Mesothelial cell of epicardium (in vitro differentiated cells): ENCODE measurements at regions not wholly inside any gene's neighbourhood (a gene's known extent, or its start where the extent isn't known, plus 50 kb on each side); places are given as distances from the start of the nearest gene placed in this dataset.

ENCODE experiments used
- DNase-seq, 2 experiments: peaks; one replicate each; pipeline ENCODE4 v3.0.0; 2021; ENCODE audit warnings: low spot score in 2 of 2; ENCODE audit not compliant: unreplicated experiment in 2 of 2
- H3K27ac Mint-ChIP-seq: 2 replicates; pipeline ENCODE4 v1.8.0; 2021; ENCODE audit warnings: mixed read lengths
- H3K27me3 Mint-ChIP-seq: 2 replicates; pipeline ENCODE4 v1.8.0; 2021; ENCODE audit warnings: low read depth, mixed read lengths
- H3K36me3 Mint-ChIP-seq: 2 replicates; pipeline ENCODE4 v1.8.0; 2021; ENCODE audit warnings: mixed read lengths
- H3K4me1 Mint-ChIP-seq: 2 replicates; pipeline ENCODE4 v1.8.0; 2021; ENCODE audit warnings: mixed read lengths
- H3K4me3 Mint-ChIP-seq: 2 replicates; pipeline ENCODE4 v1.8.0; 2021; ENCODE audit warnings: mild to moderate bottlenecking, moderate library complexity, mixed read lengths
- H3K9me3 Mint-ChIP-seq: 2 replicates; pipeline ENCODE4 v1.8.0; 2021; ENCODE audit warnings: mixed read lengths
- CTCF ChIP-seq: fragments of 200-600 bp; sonication (generic); IDR thresholded peaks from one replicate; pipeline ENCODE4 v1.5.0; 2021; ENCODE audit warnings: antibody characterized with exemption; ENCODE audit not compliant: unreplicated experiment

GRCh38 chr5:117435203-117435602 is 860.6 kb upstream of the SEMA6A start:
- Mint-ChIP-seq H3K36me3 (no peaks in the 10 kb centered on the region), H3K9me3 (no peaks in the 10 kb centered on the region), H3K27me3 (no peaks in the 10 kb centered on the region), H3K4me3 (no peak overlapping the region), H3K4me1 (peaks cover 7% of the 10 kb centered on the region), H3K27ac (no peak overlapping the region)
- DNase-seq: no peak
- TF ChIP-seq CTCF: no peak

- no peak overlapping the region for H3K27ac Mint-ChIP-seq
- H3K9me3 Mint-ChIP-seq: no peaks in the 10 kb centered on the region
- no peaks in the 10 kb centered on the region for H3K36me3 Mint-ChIP-seq
- peaks cover 7% of the 10 kb centered on the region for H3K4me1 Mint-ChIP-seq
- H3K4me3 Mint-ChIP-seq: no peak overlapping the region
- H3K27me3 Mint-ChIP-seq: no peaks in the 10 kb centered on the region
- no peak for TF ChIP-seq CTCF
- no peak for DNase-seq
These were observed 859.6 kb upstream of the SEMA6A start for GRCh38 chr5:117434254-117434653.

DNA sequence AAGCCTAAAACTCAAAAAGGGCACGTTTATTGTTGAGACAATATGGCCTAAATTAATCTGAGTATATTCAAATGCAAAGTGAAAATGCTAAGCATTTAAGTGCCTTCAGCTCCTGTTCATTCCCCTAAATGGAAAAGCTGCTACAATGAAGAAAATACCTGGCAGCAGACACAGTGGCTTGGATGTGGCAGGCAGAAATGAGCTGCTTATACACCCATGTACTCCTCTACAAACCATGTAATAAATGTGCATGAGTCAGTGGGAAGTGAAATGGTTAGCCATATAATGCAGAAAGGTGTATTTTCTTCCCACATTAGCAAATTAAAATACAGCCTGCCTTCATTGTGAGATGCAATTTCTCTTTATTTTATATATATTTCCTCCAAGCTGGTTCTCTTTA is 859.2 kb upstream of the SEMA6A start:
- no peak overlapping the region for H3K4me3 Mint-ChIP-seq
- H3K4me1 Mint-ChIP-seq: peaks cover 7% of the 10 kb centered on the region
- no peak for TF ChIP-seq CTCF
- no peaks in the 10 kb centered on the region for H3K9me3 Mint-ChIP-seq
- H3K27me3 Mint-ChIP-seq: no peaks in the 10 kb centered on the region
- no peak overlapping the region for H3K27ac Mint-ChIP-seq
- no peak for DNase-seq
- no peaks in the 10 kb centered on the region for H3K36me3 Mint-ChIP-seq

- H3K27me3 Mint-ChIP-seq: no peaks in the 10 kb centered on the region
These were observed 856.5 kb upstream of the SEMA6A start for GRCh38 chr5:117431091-117431490.

GRCh38 chr5:117425163-117425562 is 850.5 kb upstream of the SEMA6A start:
- DNase-seq: no peak
- no peak overlapping the region for H3K4me3 Mint-ChIP-seq
- no peaks in the 10 kb centered on the region for H3K4me1 Mint-ChIP-seq
- H3K36me3 Mint-ChIP-seq: peaks cover 7% of the 10 kb centered on the region
- no peaks in the 10 kb centered on the region for H3K27me3 Mint-ChIP-seq
- H3K9me3 Mint-ChIP-seq: peaks cover 31% of the 10 kb centered on the region
- no peak for TF ChIP-seq CTCF
- no peak overlapping the region for H3K27ac Mint-ChIP-seq

More at GRCh38 chr5:117431091-117431490, 856.5 kb upstream of the SEMA6A start:
- DNase-seq: no peak
- Mint-ChIP-seq H3K4me3 (no peak overlapping the region), H3K4me1 (peaks cover 7% of the 10 kb centered on the region), H3K36me3 (no peaks in the 10 kb centered on the region), H3K9me3 (no peaks in the 10 kb centered on the region), H3K27ac (no peak overlapping the region)
- TF ChIP-seq CTCF: no peak

DNA sequence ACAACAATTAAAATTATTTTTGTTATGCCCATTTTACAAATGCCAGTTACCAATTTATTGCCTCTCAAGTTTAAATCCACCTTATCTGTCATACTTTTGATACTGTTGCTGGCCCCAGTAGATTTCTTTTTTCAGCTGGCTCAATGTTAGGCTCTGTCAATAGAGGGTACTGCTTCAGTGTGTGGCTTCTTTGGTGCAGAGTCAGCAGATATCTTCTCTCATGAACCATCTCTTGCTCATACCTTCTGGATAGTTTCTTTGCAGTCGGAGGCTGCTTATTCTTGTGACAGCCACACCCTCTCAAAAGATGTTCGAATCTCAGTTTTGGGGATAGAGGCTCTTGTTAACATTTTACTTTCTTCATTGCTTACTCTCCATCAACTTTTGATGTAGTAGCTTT is 849.9 kb upstream of the SEMA6A start:
- no peak for DNase-seq
- no peak for TF ChIP-seq CTCF
- Mint-ChIP-seq H3K36me3 (peaks cover 7% of the 10 kb centered on the region), H3K4me3 (no peak overlapping the region), H3K9me3 (peaks cover 33% of the 10 kb centered on the region), H3K4me1 (no peaks in the 10 kb centered on the region), H3K27me3 (no peaks in the 10 kb centered on the region), H3K27ac (no peak overlapping the region)
